ENCODE measurements at regions not wholly inside any gene's neighbourhood (a gene's known extent, or its start where the extent isn't known, plus 50 kb on each side); places are given as distances from the start of the nearest gene placed in this dataset.

DNA sequence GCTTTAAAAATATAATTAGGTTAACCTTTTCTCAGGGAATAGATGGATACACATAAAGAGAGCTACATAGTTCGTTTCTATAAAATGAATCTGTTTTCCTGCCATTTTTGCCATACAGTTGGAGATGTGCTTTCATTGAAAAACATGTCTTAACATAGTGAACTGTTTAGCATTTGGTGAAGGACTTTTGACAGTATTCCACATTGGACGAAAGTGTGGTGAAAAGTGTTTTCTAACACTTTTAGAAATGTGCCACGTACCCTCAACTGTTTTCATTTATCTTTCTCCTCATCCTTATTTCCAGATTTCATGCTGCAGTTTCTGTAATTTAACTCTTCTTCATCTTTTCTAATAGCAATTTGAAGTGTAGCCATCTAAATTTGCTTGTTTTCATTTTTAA lies 249.1 kb upstream of the MTNR1B start:
- no peak for DNase-seq

DNA sequence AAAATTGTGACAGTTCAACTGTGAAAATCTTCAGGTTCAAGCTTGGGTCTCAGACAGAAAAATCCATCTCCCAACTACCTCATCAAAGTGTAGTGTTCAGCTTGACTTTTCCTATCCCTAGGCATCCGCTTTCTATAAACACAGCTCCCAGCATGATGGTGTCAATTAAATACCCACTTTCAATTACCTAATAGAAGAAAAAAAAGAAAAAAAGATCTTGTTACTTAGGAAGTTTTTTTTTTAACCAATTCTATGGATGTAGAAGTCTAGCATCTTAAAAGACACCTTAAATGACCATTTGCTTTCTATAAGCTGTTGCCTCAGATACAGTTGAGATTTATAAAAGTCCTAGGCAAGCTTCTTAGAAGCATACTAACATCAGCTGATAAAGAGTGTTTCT lies 244.1 kb upstream of the MTNR1B start:
- no peak for DNase-seq

DNA sequence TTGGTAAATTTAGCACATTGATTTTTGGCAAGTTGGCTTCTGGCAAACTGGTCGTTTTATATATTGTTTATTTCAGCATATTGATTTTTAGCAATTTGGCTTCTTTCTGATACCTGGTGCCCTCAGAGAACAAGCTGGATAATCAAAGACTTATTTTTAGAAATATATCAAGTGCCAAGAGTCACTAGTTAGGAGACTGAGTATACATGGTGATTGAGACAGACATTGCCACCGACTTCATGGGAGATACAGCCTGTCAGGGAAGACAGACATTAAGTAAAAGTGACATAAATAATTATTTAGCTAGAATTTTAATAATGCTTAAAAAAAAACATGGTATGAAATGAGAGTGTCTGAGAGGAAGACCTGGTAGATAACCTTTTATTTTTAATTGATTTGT lies 242.3 kb upstream of the MTNR1B start:
- DNase-seq: no peak

DNA sequence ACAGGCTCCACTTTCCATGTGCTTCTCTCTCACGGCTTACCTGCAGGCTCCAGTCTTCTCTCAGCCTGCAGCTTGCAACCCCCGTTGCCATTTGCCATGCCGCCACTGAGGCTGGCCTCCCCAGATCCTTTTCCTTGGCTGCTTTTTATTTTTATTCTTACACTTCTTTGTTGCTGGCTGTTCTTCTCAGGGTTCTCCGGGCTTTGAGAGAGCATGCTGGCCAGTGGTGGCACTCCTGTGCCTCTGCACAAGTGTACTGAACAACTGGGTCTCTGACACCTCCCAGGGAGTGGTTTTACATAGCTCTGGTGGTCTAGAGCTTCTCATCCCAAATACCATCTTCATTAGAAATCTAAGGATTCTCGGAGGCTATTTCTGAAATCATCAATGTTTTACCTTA lies 241.7 kb upstream of the MTNR1B start:
- DNase-seq: no peak

DNA sequence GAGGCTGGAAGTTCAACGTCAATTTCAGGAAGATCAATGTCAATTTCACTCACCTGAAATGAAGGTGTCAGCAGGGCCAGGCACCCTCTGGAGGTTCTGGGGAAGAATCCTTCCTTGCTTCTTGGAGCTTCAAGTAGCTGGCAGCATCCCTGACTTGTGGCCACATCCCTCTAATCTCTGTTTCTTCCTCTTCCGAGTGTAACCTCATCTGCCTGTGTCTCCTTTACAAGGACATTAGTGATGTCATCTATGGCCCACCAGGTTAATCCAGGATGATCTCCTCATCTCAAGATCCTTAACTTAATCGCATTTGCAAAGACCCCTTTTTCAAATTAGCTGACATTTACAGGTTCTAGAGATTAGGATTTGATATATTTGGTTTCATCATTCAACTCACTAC lies 240.8 kb upstream of the MTNR1B start:
- DNase-seq: no peak

DNA sequence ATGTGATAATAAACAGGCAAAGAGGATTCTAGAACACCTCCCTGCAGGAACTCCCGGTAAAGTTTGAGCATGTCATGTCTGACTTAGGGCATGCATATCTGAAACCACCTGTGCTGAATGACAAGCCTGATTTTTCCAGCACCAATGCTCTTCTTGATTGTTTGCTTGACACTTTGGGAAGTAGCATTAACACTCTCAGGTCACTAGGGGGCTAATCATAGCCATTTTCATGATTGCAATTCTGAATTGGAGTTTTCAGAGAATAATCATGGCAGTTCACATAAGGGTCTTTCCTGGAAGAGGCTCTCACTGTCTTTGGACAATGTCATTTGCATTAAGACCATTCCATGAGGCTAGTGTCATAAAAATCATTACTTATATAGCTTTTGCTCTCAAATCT lies 234.4 kb upstream of the MTNR1B start:
- DNase-seq: no peak

DNA sequence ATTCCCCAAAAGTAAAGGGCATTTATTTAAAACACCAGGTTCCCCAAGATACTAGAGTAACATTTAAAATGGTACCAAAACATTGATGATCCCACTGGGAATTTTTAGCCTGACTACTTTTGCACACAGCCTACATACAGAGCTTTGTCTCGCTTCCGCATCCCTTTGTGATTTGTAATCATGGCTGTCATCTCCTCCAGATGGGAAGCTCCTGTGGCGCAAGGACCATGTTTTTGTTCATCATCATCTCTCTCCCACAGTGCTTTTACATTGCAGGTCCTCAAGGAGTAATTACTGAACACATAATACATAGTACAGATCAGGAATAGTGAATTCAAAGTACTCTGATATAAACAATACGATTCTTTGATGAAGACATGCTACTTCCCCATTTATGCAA lies 231.2 kb upstream of the MTNR1B start:
- no peak for DNase-seq

DNA sequence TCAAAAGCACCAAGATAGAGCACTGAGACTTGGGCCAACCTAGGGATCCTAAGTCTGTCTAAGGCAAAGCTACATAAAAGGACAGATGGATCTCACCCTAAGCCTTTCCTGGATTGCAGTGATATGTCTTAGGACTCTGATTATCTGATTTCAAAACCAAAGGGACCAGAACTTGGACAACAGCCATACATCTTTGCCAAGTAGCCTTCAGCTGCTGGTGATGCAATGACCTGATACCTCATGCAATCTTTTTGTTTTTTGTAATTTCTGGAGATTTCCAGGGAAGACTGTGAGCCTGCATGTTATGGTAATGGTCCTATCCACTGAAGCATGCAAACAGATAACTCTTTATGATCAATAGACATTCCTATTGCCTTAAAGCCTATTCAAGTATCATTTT lies 230.4 kb upstream of the MTNR1B start:
- no peak for DNase-seq

DNA sequence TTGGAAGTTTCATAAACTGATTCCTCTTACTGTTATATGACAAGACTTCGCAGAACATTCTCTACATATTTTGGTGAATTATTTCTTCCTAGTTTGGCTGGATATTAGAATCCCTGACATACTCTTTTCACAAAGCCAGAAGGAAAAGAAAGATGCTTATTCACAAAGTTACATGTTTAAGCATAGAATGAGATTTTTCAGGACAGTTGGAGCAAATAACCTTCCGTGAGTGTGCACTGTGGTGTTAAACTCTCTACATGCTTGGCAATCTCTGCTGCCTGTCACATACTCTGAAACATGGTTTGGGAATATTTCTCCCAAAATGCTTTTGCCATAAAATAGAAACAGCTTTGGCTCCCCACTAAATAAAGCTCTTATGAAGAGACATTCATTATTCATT lies 230.0 kb upstream of the MTNR1B start:
- DNase-seq: no peak

DNA sequence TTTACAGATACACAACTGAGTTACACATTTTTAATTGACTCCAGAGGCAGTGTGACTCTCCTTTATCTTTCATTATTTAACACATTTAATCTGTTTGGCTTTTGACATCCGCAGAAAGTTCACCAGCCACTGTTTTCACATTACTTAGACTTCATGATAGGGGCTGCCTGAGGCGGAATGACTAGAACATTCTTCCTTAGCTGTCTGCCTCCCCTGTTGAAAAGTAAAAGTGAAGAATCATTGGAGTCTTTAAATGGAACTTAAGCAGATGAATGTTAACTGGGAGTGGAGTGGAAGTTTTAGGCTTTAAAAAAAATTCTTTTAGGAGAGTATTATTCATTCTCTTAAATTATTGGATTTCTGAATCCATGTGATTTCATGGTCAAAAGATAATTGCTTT lies 229.2 kb upstream of the MTNR1B start:
- no peak for DNase-seq

DNA sequence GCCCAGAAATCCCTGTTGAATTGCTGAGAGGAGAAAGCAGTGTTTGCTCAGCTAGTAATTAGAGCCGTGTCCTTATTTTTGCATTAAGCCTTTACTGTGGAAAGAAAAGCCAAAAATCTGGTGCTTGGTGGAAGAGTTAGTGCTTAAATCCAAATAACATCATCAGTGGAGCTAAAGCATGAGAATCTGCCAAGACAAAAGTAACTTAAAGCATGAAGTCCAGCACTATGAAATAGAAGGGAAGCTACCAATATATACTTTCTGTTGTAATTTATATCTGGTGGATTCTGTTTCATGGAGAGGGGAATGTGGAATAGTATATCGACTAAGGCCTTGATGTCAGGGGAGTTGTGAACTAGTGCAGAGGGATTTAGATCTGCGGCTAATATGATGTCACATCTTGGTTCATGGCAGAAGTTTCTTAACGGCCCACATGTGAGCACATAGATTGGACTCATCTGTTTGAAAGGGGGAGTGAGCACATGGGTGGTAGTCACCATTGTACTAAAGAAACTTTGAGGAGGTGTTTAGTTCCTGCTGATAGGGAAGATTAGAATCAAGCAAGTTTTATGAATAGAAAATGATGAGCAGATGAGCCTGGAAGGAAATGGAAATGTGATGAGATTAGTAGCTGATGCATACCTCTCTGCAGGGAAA lies 224.4 kb upstream of the MTNR1B start:
- DNase-seq: no peak

DNA sequence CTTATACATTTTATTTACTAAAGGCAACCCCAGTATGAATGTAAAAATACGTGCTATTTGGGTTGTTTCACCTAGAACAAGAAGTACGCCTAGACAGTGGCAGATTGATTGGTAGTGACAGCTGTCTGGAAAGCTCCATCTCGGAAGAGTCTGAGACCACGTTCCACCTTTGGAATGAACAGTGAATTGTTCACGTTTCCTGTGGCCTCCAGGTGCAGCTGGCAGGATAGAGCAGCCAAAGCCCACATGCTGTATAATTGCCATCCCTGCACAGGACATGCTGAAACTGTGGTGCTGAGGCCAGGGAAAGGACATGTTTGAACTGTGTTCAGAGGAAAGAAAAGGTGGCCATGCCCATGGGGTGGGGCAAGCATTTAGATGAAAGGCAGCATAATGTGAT lies 218.7 kb upstream of the MTNR1B start:
- no peak for DNase-seq

DNA sequence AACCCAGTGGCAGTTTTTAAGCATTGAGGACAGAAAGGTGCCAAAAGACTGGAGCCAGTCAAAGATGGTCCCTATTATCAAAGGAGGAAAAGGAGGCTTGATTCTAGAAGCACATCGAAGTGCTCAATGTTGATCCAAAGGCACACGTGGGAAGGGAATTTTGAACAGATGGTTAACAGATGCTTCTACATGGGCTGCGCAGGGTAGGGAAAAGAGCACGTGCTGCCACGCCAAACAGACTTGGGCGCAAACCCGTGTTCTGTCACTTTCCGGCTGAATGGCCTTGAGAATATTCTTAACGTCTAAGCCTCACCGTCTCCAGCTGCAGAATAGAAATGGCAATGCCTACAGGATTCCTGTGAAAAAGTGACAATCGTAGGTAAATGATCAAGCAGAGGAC lies 217.9 kb upstream of the MTNR1B start:
- DNase-seq: no peak

DNA sequence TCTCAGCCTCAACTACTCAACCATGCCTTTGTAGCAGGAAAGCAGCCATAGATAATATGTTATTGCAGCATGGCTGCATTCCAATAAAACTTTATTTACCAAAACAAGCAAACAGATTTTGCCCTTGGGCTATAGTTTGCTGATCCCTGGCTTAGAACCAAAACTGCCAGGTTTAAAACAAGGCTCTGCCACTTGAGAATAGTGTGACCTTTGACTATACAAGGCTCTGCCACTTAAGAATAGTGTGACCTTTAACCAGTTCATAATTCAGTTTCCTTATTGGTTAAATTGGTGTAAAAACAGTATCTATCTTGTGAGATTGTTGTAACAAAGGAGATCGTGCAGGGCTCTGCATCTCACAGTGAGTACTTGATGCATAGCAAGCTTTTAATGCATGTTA lies 217.3 kb upstream of the MTNR1B start:
- DNase-seq: no peak

DNA sequence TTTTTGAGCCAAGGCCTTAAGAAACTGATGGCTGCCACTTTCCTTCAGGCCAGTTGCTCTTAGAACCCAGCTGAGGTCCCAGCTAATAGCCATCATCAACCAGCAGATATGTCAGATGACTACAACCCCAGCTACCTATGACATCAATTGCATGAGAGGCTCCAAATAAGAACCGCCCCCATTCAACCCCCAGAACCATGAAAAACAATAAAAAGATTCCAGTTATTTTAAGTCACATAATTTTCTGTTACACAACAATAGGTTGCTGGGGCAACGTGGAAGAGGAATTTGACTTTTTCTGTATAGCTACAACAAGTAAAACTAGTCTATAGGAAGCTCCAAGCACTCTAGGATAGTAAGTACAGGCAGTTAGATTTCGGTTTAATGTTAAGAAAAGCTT lies 216.3 kb upstream of the MTNR1B start:
- DNase-seq: no peak

DNA sequence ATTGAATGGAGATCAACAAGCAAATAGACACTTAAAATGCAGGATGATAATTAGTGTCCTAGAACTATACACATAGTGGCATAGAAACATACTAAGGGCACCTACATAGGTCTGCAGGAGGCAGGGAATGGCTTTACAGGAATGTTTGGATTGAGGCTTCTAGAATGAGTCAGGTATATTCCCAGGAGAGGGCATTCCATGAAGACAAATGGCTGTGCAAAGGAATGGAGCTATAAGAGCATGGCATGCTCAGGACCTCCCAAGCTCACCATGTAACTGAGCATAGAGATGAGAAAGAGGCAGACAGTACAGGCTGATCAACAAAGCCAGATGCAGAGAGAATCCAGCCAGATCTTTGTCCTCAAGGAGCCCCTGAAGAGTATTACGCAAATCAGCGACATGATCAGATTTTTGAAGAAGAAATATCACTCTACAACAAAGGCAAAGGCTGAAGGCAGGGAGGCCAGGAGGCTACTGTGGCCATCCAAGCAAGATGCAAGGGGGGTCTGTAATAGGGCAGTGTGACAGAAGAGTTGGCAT lies 211.1 kb upstream of the MTNR1B start:
- DNase-seq: no peak

DNA sequence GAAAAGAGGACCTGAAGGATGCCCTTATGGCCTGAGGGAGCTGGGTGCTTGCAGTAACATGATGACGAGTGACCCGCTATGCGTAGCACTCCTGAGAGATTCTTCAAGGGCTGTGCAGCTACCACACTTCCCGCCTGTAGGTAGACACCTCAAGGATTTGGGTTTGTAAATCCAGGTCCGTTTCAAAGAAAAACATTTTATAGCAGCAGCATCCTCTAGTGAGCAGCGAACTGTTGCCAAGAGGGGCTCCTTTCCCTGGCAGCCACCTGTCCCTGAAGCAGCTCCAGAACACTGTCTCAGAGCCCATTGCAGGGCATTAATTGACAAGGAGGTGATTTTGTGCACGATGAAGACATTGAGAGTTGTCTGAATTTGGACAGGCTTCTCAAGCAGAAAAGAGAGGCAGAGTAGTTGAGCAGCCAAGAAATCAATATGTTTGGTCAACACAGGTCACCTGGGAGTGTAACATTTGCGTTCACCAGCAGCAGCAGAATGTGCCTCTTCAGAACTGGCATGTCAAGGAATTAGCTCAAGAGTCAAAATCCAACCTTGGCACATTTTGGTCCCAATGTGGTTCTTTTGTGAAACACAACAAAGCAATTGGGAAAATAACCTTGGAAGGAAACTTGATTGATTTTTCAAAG lies 209.8 kb upstream of the MTNR1B start:
- no peak for DNase-seq

DNA sequence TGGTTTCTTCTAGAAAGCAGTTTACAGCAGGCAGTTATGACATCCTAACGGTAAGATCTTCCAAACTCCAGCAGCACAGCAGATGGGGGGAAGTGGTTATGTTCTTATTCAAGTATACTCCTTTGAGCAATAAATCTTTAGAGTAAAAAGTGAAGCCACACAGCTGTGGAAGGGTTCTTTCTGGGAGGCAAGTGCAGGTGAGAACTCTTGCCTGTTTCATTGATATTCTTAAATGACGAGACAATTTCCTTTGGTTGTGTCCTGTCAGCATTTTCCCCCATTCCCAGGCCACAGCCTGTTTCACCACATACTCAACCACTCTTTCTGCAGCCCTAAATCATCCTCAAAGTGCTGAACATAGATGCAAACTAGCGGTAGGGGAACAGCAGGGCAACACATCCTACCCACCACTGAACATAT lies 207.3 kb upstream of the MTNR1B start:
- DNase-seq: no peak

DNA sequence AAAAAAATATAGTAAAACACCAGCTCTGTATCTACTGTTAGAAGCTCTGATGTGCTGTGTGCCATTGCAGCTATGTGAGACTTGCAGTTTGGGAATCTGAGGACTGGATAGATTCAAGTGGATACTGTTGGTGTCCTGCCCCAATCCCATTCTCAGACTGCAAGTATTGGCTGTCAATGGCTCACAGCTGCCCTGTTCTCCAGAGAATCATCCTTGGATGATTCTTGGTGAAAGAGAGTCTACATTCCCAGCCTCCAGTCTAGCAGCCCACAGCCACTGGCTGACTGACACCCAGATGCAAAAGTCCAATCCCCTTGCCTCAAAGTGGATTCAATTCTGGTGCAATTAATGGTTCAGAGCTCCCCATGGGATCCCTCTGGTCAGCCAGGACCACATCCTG lies 206.1 kb upstream of the MTNR1B start:
- DNase-seq: no peak

DNA sequence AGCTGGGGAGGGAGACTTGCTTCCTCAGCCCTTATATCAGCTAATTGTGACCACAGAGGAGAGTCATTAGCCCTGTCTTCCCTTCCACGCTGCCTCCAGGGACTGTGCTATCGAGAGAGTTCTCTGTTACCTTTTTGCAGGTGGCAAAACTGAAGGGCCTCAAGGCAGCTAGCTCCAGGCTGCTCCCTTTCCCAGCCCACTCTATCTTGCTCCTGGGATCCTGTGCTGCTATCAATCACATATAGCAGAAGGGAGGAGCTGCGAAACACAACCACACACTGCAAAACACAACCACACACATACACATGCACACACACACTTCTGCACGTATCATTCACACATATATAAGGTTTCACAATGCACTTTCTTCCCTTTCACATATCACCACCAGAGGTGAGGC lies 205.3 kb upstream of the MTNR1B start:
- no peak for DNase-seq

DNA sequence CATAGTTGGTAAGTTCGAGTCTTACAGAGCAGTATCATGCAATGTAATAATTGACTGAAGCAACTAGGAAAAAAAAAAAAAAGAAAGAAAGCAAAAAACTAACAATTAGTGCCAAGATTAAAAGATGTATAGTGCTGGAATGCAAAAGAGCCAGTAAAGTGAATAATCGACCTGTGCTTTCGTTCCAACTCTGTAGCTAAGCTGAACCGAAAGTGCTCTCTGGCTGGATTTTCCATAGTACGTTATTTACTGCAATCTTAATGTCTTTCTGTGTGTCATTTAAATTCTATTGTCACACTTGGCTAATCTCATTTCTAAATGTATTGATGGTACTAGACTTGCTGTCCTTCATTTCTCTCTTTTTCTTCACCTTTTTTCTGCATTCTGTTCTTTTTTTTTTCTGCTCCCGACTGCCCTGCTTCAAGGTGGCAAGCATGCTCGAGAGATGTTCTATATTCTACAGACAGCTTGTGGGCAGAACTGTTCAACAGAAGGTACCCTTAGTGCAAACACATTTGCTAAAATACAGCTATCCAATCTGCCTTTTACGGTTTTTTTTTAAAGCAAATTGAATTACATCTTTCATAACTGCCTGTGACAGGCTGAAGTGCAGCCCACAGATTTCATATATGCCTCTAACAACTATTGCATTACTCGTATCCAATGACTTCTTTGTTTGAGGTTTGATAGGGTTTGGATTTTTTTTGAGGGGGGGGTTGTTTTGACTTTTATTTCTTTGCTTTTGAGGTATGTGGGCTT lies 204.2 kb upstream of the MTNR1B start:
- no peak for DNase-seq

DNA sequence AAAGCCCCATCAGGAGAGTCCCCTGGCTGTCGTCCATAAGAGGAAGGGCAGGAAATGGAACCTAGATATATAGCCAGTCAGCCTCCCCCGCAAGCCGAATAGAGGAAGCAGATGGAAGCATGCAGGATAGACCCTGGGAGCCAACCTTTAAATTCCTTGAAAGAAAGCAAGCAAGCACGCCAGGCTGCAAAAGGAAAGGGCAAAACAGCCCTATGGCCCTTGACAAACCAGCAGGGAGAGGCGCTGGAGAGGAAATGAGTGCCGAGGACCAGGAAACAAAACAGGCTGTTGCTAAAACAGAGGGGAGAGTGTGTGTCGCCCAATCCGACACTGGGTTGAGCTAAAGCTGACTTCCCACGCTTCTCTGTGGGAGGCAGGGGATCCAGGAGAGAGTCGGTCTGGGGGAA lies 203.5 kb upstream of the MTNR1B start:
- no peak for DNase-seq

DNA sequence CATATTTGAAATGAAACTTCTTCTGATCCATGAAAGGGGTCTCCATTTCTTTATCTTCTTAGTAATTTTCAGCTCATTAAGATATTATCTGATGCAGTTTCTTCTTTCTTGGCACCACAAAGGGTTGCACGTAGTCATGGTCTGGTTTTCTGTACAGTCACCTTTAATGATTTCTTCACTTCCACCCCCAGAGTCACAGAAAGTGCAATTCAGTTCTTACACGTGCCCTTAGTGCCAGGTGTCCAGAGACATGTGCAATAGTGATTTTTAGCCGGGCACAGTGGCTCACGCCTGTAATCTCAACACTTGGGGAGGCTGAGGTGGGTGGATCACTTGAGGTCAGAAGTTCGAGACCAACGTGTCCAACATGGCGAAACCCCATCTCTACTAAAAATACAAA lies 202.8 kb upstream of the MTNR1B start:
- no peak for DNase-seq

DNA sequence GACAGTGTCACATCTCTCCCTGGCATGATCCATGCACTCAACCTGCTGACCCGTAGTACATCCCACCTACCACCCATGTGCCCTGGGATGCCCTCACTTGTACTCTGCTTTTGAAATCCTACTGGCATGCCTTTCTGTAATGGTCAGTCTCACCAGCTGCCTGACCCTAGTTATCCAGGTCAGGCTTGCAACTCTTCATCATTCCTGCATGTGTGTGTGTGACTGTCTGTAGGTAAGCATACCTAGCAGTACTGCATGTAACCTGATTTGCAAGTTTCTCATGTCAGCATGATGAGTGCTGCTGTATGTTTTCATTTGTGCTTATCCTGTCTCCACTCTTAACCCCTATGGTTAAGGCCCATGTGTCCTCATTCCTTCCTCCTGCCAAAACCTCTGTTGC lies 202.0 kb upstream of the MTNR1B start:
- no peak for DNase-seq
